Pancreas (tissue), 10 donors: ENCODE measurements at regions not wholly inside any gene's neighbourhood (a gene's known extent, or its start where the extent isn't known, plus 50 kb on each side); places are given as distances from the start of the nearest gene placed in this dataset.
"Not testable (repeated sequence)": the region's sequence is repeated elsewhere in the genome, so short reads cannot be mapped to it uniquely, and the experiment has no call there.

Experiments
- ATAC-seq, 4 donors: fragments of 200-7000 bp; cut with Tn5 transposase; one replicate each; pipeline versions ENCODE4 v1.8.0 to v1.9.1; 2020; ENCODE audit warnings: mild to moderate bottlenecking in 4 of 4, moderate library complexity in 4 of 4
- DNase-seq, 6 donors: peaks; one replicate each; pipeline ENCODE4 v3.0.0-alpha.2; 2020
- FAIRE-seq: peaks from 2 replicates; lab custom pipeline; 2012; peaks lifted over from hg19 to GRCh38; lab: Jason Lieb, UNC
- H3K27ac ChIP-seq, 4 donors: fragments of 200-600 bp; sonication (generic); 1 replicate in 3 of 4; 2 replicates in 1 of 4; pipeline versions ENCODE4 v1.5.0 to v1.8.0; 2020
- H3K27me3 ChIP-seq, 4 donors: fragments of 200-600 bp; one replicate each; pipeline ENCODE4 v1.8.0; 2021
- H3K36me3 ChIP-seq, 3 donors: fragments of 200-600 bp; sonication (generic) in 1 of 3; one replicate each; pipeline versions ENCODE4 v1.5.0 to v1.8.0; 2020 to 2021
- H3K4me1 ChIP-seq, 3 donors: fragments of 200-600 bp; one replicate each; pipeline ENCODE4 v1.8.0; 2021
- H3K4me3 ChIP-seq, 4 donors: fragments of 200-600 bp; sonication (generic) in 2 of 4; one replicate each; pipeline versions ENCODE4 v1.5.0 to v1.8.0; 2020 to 2021
- H3K9me3 ChIP-seq, 4 donors: fragments of 200-600 bp; one replicate each; pipeline ENCODE4 v1.8.0; 2021
- CTCF ChIP-seq, 4 donors: fragments of 200-600 bp; sonication (generic) in 3 of 4; IDR thresholded peaks; one replicate each; pipeline versions ENCODE4 v1.5.0 to v1.8.0; 2021; ENCODE audit warnings: antibody characterized with exemption in 4 of 4
- WGBS, 2 donors: extraction: QIAGEN DNeasy Blood & Tissue Kit; methylation state at CpG; one replicate each; pipeline ENCODE4 v1.1.7; 2013; 5-methylcytosine and 5-hydroxymethylcytosine counted together
- intact Hi-C, 3 donors: fragments of 100-400 bp; cut with DNase I; formaldehyde crosslinking; loops; one replicate each; pipeline versions ENCODE4 v1.11.1 to v1.14.2; 2022
- donor health status: healthy with polysubstance abuse.
- donor health status: DM: no; HTN: no; CAD: no; lungs with moderate emphysema.
- donor health status: DM: no; HTN: no; CAD: no.
- donor health status: control.
- donor health status: control.
- donor health status: Bipolar disorder and iron deficiency.
- donor health status: DM: yes; HTN: yes; CAD: no.
- donor health status: DM: no; HTN: no; CAD: no.
- donor health status: DM: no; HTN: no; CAD: no.
- donor health status: DM: yes; HTN: yes; CAD: no.

- DNase-seq (no peak), FAIRE-seq (no peak), ATAC-seq (peak in 1 of 4 donors; percentile 22)
- 27 to 31% methylated on average over 6 of the region's 6 CpGs for WGBS, 2 donors
- TF ChIP-seq CTCF (IDR thresholded peaks at IDR 0.05) = no peak
- Histone ChIP-seq H3K36me3 (no peaks in the 10 kb centered on the region), H3K4me3 (no peak overlapping the region), H3K4me1 (peaks cover 0 to 5% (median 5%) of the 10 kb centered on the region in 3 donors), H3K9me3 (no peaks in the 10 kb centered on the region), H3K27ac (peak overlapping the region in 1 of 4 donors; percentile 10), H3K27me3 (no peaks in the 10 kb centered on the region)
- intact Hi-C loops = no loop called here
Measured at GRCh38 chr6:131460614-131461000, 112.4 kb upstream of the ARG1 start.

- Histone ChIP-seq H3K27ac (no peak overlapping the region), H3K27me3 (no peaks in the 10 kb centered on the region), H3K9me3 (no peaks in the 10 kb centered on the region), H3K4me3 (no peak overlapping the region), H3K36me3 (no peaks in the 10 kb centered on the region), H3K4me1 (no peaks in the 10 kb centered on the region)
- no peak for TF ChIP-seq CTCF (IDR thresholded peaks at IDR 0.05)
- FAIRE-seq (no peak), ATAC-seq (no peak), DNase-seq (no peak)
- intact Hi-C loops = no loop called here
- 59 to 67% methylated on average over 2 of the region's 2 CpGs for WGBS, 2 donors
Measured at GRCh38 chr6:131469130-131469529, 103.9 kb upstream of the ARG1 start.

GRCh38 chr6:131470534-131470933 lies 102.5 kb upstream of the ARG1 start:
- FAIRE-seq (no peak), DNase-seq (no peak), ATAC-seq (no peak)
- H3K36me3 ChIP-seq = no peaks in the 10 kb centered on the region
- 61 to 74% methylated on average over 3 of the region's 3 CpGs for WGBS, 2 donors
- H3K27me3 ChIP-seq = no peaks in the 10 kb centered on the region
- H3K4me3 ChIP-seq = no peak overlapping the region
- no peak overlapping the region for H3K27ac ChIP-seq
- no peaks in the 10 kb centered on the region for H3K4me1 ChIP-seq
- intact Hi-C loops = no loop called here
- TF ChIP-seq CTCF (IDR thresholded peaks at IDR 0.05) = no peak
- H3K9me3 ChIP-seq = no peaks in the 10 kb centered on the region

GRCh38 chr6:131471331-131471730 lies 101.7 kb upstream of the ARG1 start:
- DNase-seq = no peak
- Histone ChIP-seq H3K4me3 (no peak overlapping the region), H3K27ac (no peak overlapping the region), H3K4me1 (no peaks in the 10 kb centered on the region), H3K27me3 (no peaks in the 10 kb centered on the region), H3K36me3 (no peaks in the 10 kb centered on the region), H3K9me3 (no peaks in the 10 kb centered on the region)
- TF ChIP-seq CTCF (IDR thresholded peaks at IDR 0.05) = no peak
- WGBS, 2 donors = 64 to 77% methylated on average over 3 of the region's 3 CpGs
- intact Hi-C loops = no loop called here
- no peak for ATAC-seq
- no peak for FAIRE-seq

GRCh38 chr6:131473303-131473702 lies 99.7 kb upstream of the ARG1 start:
- H3K9me3 ChIP-seq, intact Hi-C loops: not testable (repeated sequence)

GRCh38 chr6:131476362-131476761 lies 96.7 kb upstream of the ARG1 start:
- Histone ChIP-seq H3K27me3 (no peaks in the 10 kb centered on the region), H3K4me3 (no peak overlapping the region), H3K27ac (no peak overlapping the region), H3K4me1 (no peaks in the 10 kb centered on the region), H3K9me3 (no peaks in the 10 kb centered on the region), H3K36me3 (no peaks in the 10 kb centered on the region)
- TF ChIP-seq CTCF (IDR thresholded peaks at IDR 0.05) = no peak
- ATAC-seq (no peak), FAIRE-seq (no peak), DNase-seq (no peak)
- 61 to 68% methylated on average over 2 of the region's 2 CpGs for WGBS, 2 donors
- intact Hi-C loops = no loop called here

More at GRCh38 chr6:131473303-131473702, 99.7 kb upstream of the ARG1 start:
- DNase-seq, H3K27me3 ChIP-seq, ATAC-seq, H3K4me1 ChIP-seq, H3K4me3 ChIP-seq, H3K36me3 ChIP-seq, H3K27ac ChIP-seq, FAIRE-seq: not testable (repeated sequence)

GRCh38 chr6:131478740-131479211 lies 94.2 kb upstream of the ARG1 start:
- H3K9me3 ChIP-seq, FAIRE-seq, H3K4me3 ChIP-seq, H3K27me3 ChIP-seq, intact Hi-C loops, H3K27ac ChIP-seq, ATAC-seq, H3K36me3 ChIP-seq, H3K4me1 ChIP-seq, DNase-seq: not testable (repeated sequence)
- 53 to 54% methylated on average over 6 of the region's 6 CpGs for WGBS, 2 donors
